Choroid plexus epithelial cell (primary cell): ENCODE measurements at regions not wholly inside any gene's neighbourhood (a gene's known extent, or its start where the extent isn't known, plus 50 kb on each side); places are given as distances from the start of the nearest gene placed in this dataset.

Source experiments
- DNase-seq: peaks from one replicate; pipeline ENCODE4 v3.0.0-alpha.2; 2010; ENCODE audit warnings: low read depth
- H3K4me3 ChIP-seq: 2 replicates; pipeline ENCODE4 v1.5.1; 2011; ENCODE audit warnings: low read depth, mild to moderate bottlenecking, control low read depth, low read length, moderate library complexity
- CTCF ChIP-seq: conservative IDR thresholded peaks from 2 replicates; pipeline ENCODE4 v1.5.1; 2011; ENCODE audit warnings: low read depth, mild to moderate bottlenecking, control low read depth, inconsistent platforms, low read length, moderate library complexity

GRCh38 chr3:159645874-159646273 is 342.8 kb upstream of the IL12A start:
- TF ChIP-seq CTCF: no peak
- no peak overlapping the region for H3K4me3 ChIP-seq
- no peak for DNase-seq

GRCh38 chr3:159649951-159650350 is 338.7 kb upstream of the IL12A start:
- H3K4me3 ChIP-seq: no peak overlapping the region
- TF ChIP-seq CTCF: no peak
- no peak for DNase-seq

- TF ChIP-seq CTCF: no peak
- DNase-seq: no peak
Observed at GRCh38 chr3:159650726-159651125, 337.9 kb upstream of the IL12A start.

DNA sequence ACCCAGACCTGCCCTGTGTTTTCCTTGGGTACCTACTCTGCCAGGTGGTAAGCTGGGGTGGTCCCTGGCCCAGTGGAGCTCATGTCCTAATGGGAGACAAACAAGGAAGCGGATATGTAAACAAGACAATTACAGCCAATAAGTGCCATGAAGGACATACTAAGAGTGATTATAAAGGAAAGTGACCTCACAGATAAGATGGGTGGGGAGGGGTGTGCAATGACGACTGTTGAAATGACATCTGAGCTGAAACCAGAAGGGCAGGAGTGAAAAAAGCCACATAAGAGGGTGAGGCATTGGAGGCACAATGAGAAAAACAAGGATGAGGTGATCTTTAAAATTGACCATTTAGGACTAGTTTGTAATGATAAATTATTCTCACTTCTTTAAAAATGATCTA is 336.2 kb upstream of the IL12A start:
- no peak for TF ChIP-seq CTCF
- no peak overlapping the region for H3K4me3 ChIP-seq
- no peak for DNase-seq

More at GRCh38 chr3:159650726-159651125, 337.9 kb upstream of the IL12A start:
- no peak overlapping the region for H3K4me3 ChIP-seq

DNA sequence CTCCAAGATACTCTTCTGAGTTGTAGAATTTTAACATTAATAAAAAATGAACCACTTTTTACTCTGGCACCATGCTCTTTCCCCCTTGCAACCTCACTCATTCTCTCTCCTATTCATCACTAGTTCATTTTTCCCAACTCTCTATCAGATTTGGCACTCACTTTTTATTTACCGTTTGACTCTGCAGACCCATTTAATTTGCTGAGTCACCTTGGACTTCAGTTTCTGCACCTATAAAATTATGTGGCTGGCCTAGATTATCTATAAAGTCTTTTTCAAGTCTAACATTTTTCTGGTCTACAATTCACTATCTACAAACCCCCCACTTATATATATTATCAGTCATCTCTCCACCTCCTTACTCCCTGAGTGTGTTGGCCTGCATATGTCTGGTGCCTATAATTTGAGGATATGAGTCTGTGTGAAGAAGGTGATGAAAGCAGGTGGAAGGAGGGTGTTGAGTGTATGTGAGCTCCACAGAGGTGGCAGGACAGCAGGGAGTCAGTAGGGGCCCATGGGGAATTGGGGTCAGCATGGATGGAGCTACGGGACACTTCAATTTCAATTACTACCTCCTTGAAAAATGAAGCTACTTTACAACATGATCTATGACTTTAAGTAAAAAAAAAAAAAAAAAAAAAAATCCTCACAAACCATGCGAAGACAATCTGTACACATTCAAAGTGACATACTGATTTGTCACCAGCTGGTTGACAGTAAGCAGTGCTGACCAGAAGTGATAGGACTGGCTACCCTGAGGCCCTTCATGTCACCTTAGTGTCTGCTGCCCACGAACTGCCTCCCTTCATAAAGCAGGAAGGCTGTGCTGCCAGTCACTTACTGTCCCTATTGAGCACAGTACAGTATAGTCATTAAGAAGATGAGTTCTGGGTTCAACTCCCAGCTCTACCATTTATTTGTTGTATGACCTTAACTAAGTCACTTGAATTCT is 334.2 kb upstream of the IL12A start:
- no peak overlapping the region for H3K4me3 ChIP-seq
- no peak for DNase-seq
- no peak for TF ChIP-seq CTCF

DNA sequence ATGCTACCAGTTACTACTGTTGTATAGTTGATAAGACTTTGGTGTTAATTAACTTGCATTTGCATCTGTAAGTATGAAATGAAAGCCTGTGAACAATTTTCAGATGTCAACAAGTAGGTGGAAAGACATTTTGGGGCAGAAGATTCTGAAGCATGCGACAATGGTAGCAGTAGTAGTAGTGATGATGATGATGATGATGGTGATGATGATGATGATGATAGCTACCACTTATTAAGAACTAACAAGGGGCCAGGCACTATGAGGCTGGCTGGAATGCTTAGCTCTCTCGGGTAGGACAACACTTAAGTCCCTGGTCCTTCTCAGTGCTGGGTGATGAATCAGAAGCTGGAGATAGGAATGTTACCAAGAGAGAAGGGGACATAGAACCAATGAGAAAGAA is 333.4 kb upstream of the IL12A start:
- DNase-seq: no peak
- no peak overlapping the region for H3K4me3 ChIP-seq
- TF ChIP-seq CTCF: no peak

- no peak for DNase-seq
- no peak overlapping the region for H3K4me3 ChIP-seq
- TF ChIP-seq CTCF: no peak
Observed at GRCh38 chr3:159657176-159657575, 331.5 kb upstream of the IL12A start.
